Liver (tissue), 3 donors: ENCODE measurements at regions not wholly inside any gene's neighbourhood (a gene's known extent, or its start where the extent isn't known, plus 50 kb on each side); places are given as distances from the start of the nearest gene placed in this dataset.

Experiments used
- ATF3 ChIP-seq: IDR thresholded peaks from 2 replicates; pipeline ENCODE4 v1.6.1; 2016; ENCODE audit warnings: antibody characterized with exemption
- JUND ChIP-seq, 2 donors: IDR thresholded peaks; 2 replicates each; pipeline ENCODE4 v1.6.1; 2016; ENCODE audit warnings: antibody characterized with exemption in 2 of 2
- MAX ChIP-seq: IDR thresholded peaks from 2 replicates; pipeline ENCODE4 v1.6.1; 2016; ENCODE audit warnings: antibody characterized with exemption
- NR2F2 ChIP-seq: IDR thresholded peaks from 2 replicates; pipeline ENCODE4 v1.6.1; 2016; ENCODE audit warnings: antibody characterized with exemption
- REST ChIP-seq: IDR thresholded peaks from 2 replicates; pipeline ENCODE4 v1.6.1; 2016; ENCODE audit warnings: antibody characterized with exemption, mild to moderate bottlenecking
- RXRA ChIP-seq, 2 donors: IDR thresholded peaks; 2 replicates each; pipeline ENCODE4 v1.6.1; 2017 to 2018; ENCODE audit warnings: antibody characterized with exemption in 2 of 2, mild to moderate bottlenecking in 1 of 2
- SP1 ChIP-seq: IDR thresholded peaks from 2 replicates; pipeline ENCODE4 v1.6.1; 2018; ENCODE audit warnings: antibody characterized with exemption, mild to moderate bottlenecking
- TF ChIP-seq, protein P1 (sequence below): fragments of 150-350 bp; IDR thresholded peaks from 2 replicates; pipeline ENCODE4 v1.5.1; 2017; ENCODE audit warnings: improper control_type of control experiment, low read depth, low read length; ENCODE audit not compliant: missing input control
- donor health status: healthy.
- donor health status: healthy.

GRCh38 chr7:121795736-121796135 is 77.2 kb upstream of the PTPRZ1 start:
- TF ChIP-seq MAX (no peak), REST (no peak), SP1 (no peak), RXRA (IDR thresholded peaks at IDR 0.05) (no peak), JUND (IDR thresholded peaks at IDR 0.05) (no peak), ATF3 (no peak), NR2F2 (no peak)
- TF ChIP-seq, protein P1, sequence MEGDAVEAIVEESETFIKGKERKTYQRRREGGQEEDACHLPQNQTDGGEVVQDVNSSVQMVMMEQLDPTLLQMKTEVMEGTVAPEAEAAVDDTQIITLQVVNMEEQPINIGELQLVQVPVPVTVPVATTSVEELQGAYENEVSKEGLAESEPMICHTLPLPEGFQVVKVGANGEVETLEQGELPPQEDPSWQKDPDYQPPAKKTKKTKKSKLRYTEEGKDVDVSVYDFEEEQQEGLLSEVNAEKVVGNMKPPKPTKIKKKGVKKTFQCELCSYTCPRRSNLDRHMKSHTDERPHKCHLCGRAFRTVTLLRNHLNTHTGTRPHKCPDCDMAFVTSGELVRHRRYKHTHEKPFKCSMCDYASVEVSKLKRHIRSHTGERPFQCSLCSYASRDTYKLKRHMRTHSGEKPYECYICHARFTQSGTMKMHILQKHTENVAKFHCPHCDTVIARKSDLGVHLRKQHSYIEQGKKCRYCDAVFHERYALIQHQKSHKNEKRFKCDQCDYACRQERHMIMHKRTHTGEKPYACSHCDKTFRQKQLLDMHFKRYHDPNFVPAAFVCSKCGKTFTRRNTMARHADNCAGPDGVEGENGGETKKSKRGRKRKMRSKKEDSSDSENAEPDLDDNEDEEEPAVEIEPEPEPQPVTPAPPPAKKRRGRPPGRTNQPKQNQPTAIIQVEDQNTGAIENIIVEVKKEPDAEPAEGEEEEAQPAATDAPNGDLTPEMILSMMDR, result no peak
